ENCODE measurements at regions not wholly inside any gene's neighbourhood (a gene's known extent, or its start where the extent isn't known, plus 50 kb on each side); places are given as distances from the start of the nearest gene placed in this dataset.

GRCh38 chr3:21913791-21914190 is 162.8 kb upstream of the ZNF385D start:
- POLR2A ChIA-PET, result no interaction called here
- H3K27ac ChIP-seq (ENCODE audit: low read depth in 2 of 2, low read length in 1 of 2), result no peak overlapping the region; a peak in 1 of 4 replicates
- H3K27me3 ChIP-seq (ENCODE audit: insufficient read depth), result no peaks in the 10 kb centered on the region
- CTCF ChIA-PET, result no interaction called here
- H4K20me1 ChIP-seq (ENCODE audit: insufficient read depth), result no peaks in the 10 kb centered on the region
- H3K9me3 ChIP-seq, result no peaks in the 10 kb centered on the region
- no peaks in the 10 kb centered on the region for H3F3A ChIP-seq (replicated peaks; ENCODE audit: insufficient read depth)
- no peak overlapping the region for H3K9ac ChIP-seq
- H3K4me1 ChIP-seq (ENCODE audit: control insufficient read depth in 1 of 2, insufficient read depth in 2 of 2, low read depth in 1 of 2, low read length in 1 of 2), result peaks cover 0 to 3% of the 10 kb centered on the region in 2 experiments; a peak in 2 of 4 replicates
- H3K79me2 ChIP-seq (ENCODE audit: insufficient read depth), result no peaks in the 10 kb centered on the region
- no peaks in the 10 kb centered on the region for H3K36me3 ChIP-seq (replicated peaks in 1 of 2; ENCODE audit: control insufficient read depth in 1 of 2, insufficient read depth in 2 of 2, low read length in 1 of 2)
- H3K9me2 ChIP-seq, result no peaks in the 10 kb centered on the region
- TF ChIP-seq GATA2 (CRISPR knock-in tag; IDR thresholded peaks at IDR 0.05) (no peak), TAF1 (IDR thresholded peaks at IDR 0.05; ENCODE audit: borderline replicate concordance, low read depth, low read length) (no peak), CHD2 (IDR thresholded peaks at IDR 0.05; ENCODE audit: low read length, partially characterized antibody) (no peak), USF1 (IDR thresholded peaks at IDR 0.05; ENCODE audit: borderline replicate concordance, low read depth) (no peak), NRF1 (IDR thresholded peaks at IDR 0.05; ENCODE audit: low read depth, low read length) (no peak), EP300 (IDR thresholded peaks at IDR 0.05; ENCODE audit: borderline replicate concordance in 1 of 2, low read depth in 1 of 2, low read length in 1 of 2) (no peak), CTCF (IDR thresholded peaks at IDR 0.05) (no peak), PBX3 (IDR thresholded peaks at IDR 0.05) (no peak), RAD21 (IDR thresholded peaks at IDR 0.05; ENCODE audit: low read length) (no peak)
- H3K4me2 ChIP-seq, result no peak overlapping the region
- H2AFZ ChIP-seq (ENCODE audit: low read depth), result no peak overlapping the region
- DNase-seq, result no peak
- H3K4me3 ChIP-seq (ENCODE audit: low read depth in 2 of 2, low read length in 1 of 2), result no peak overlapping the region

GRCh38 chr3:21914451-21914850 is 163.4 kb upstream of the ZNF385D start:
- Histone ChIP-seq H3K4me1 (ENCODE audit: control insufficient read depth in 1 of 2, insufficient read depth in 2 of 2, low read depth in 1 of 2, low read length in 1 of 2) (peaks cover 0 to 7% of the 10 kb centered on the region in 2 experiments; a peak in 2 of 4 replicates), H3K9me2 (no peaks in the 10 kb centered on the region), H3K36me3 (replicated peaks in 1 of 2; ENCODE audit: control insufficient read depth in 1 of 2, insufficient read depth in 2 of 2, low read length in 1 of 2) (no peaks in the 10 kb centered on the region), H3K27ac (ENCODE audit: low read depth in 2 of 2, low read length in 1 of 2) (no peak overlapping the region), H3K4me3 (ENCODE audit: low read depth in 2 of 2, low read length in 1 of 2) (no peak overlapping the region), H3K9me3 (no peaks in the 10 kb centered on the region), H2AFZ (ENCODE audit: low read depth) (no peak overlapping the region), H3K27me3 (ENCODE audit: insufficient read depth) (no peaks in the 10 kb centered on the region), H3K9ac (no peak overlapping the region), H4K20me1 (ENCODE audit: insufficient read depth) (no peaks in the 10 kb centered on the region), H3K79me2 (ENCODE audit: insufficient read depth) (no peaks in the 10 kb centered on the region), H3K4me2 (no peak overlapping the region), H3F3A (replicated peaks; ENCODE audit: insufficient read depth) (no peaks in the 10 kb centered on the region)
- ChIA-PET CTCF (no interaction called here), POLR2A (no interaction called here)
- DNase-seq, result no peak
- 45% methylated on average over 2 of the region's 2 CpGs for WGBS (ENCODE audit: low lambda C conversion rate)
- TF ChIP-seq EZH2phosphoT487 (IDR thresholded peaks at IDR 0.05; ENCODE audit: borderline replicate concordance, low read depth) (no peak), POLR2AphosphoS5 (IDR thresholded peaks at IDR 0.05; ENCODE audit: low read depth, low read length) (no peak), IRF3 (IDR thresholded peaks at IDR 0.05; ENCODE audit: low read depth, low read length) (no peak), RFX5 (IDR thresholded peaks at IDR 0.05; ENCODE audit: low read length) (no peak), SIN3A (IDR thresholded peaks at IDR 0.05; ENCODE audit: borderline replicate concordance, low read depth, low read length) (no peak), CTCF (IDR thresholded peaks at IDR 0.05) (no peak), RXRA (IDR thresholded peaks at IDR 0.05; ENCODE audit: borderline replicate concordance, low read depth) (no peak)

Measured in SK-N-SH (cell line).